ENCODE measurements at regions not wholly inside any gene's neighbourhood (a gene's known extent, or its start where the extent isn't known, plus 50 kb on each side); places are given as distances from the start of the nearest gene placed in this dataset.

DNA sequence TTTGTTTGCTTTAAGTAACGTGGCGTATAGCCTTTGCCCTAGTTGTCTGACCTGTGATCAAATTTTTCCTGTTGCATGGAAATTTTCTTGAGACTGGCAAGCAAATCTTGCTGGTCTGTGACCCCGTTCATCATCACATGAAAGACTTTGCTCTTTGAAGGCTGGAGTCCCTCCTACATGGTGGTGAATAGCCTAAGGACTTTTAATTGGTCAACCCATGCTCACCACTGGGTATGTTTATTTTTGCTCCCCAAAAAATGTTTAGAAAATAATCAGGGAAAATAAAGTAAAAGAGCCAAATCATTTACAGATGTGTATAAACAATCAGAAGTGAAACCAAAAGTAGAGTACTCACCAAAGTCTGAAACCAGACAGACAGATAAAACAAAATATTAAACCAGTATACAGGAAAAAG is 1075.3 kb upstream of the ALCAM start:
- no peak overlapping the region for H3K27ac Mint-ChIP-seq (ENCODE audit: unreplicated experiment)
- TF ChIP-seq, protein P1, sequence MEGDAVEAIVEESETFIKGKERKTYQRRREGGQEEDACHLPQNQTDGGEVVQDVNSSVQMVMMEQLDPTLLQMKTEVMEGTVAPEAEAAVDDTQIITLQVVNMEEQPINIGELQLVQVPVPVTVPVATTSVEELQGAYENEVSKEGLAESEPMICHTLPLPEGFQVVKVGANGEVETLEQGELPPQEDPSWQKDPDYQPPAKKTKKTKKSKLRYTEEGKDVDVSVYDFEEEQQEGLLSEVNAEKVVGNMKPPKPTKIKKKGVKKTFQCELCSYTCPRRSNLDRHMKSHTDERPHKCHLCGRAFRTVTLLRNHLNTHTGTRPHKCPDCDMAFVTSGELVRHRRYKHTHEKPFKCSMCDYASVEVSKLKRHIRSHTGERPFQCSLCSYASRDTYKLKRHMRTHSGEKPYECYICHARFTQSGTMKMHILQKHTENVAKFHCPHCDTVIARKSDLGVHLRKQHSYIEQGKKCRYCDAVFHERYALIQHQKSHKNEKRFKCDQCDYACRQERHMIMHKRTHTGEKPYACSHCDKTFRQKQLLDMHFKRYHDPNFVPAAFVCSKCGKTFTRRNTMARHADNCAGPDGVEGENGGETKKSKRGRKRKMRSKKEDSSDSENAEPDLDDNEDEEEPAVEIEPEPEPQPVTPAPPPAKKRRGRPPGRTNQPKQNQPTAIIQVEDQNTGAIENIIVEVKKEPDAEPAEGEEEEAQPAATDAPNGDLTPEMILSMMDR (IDR thresholded peaks at IDR 0.05; ENCODE audit: partially characterized antibody, unreplicated experiment): no peak
- no peak for DNase-seq
- H3K4me1 Mint-ChIP-seq (ENCODE audit: low read depth, unreplicated experiment): no peaks in the 10 kb centered on the region
- peaks cover 4% of the 10 kb centered on the region for H3K36me3 Mint-ChIP-seq (ENCODE audit: unreplicated experiment)
- H3K9me3 Mint-ChIP-seq (ENCODE audit: unreplicated experiment): no peaks in the 10 kb centered on the region
- no peaks in the 10 kb centered on the region for H3K27me3 Mint-ChIP-seq (ENCODE audit: unreplicated experiment)
- H3K4me3 Mint-ChIP-seq (ENCODE audit: unreplicated experiment): no peak overlapping the region

- H3K27me3 Mint-ChIP-seq (ENCODE audit: unreplicated experiment): no peaks in the 10 kb centered on the region
- TF ChIP-seq, protein P1 (IDR thresholded peaks at IDR 0.05; ENCODE audit: partially characterized antibody, unreplicated experiment): no peak
- H3K36me3 Mint-ChIP-seq (ENCODE audit: unreplicated experiment): peaks cover under 1% of the 10 kb centered on the region
- H3K27ac Mint-ChIP-seq (ENCODE audit: unreplicated experiment): no peak overlapping the region
- H3K9me3 Mint-ChIP-seq (ENCODE audit: unreplicated experiment): no peaks in the 10 kb centered on the region
- DNase-seq: no peak
- no peaks in the 10 kb centered on the region for H3K4me1 Mint-ChIP-seq (ENCODE audit: low read depth, unreplicated experiment)
- no peak overlapping the region for H3K4me3 Mint-ChIP-seq (ENCODE audit: unreplicated experiment)
Observed at GRCh38 chr3:104291878-104292277, 1074.8 kb upstream of the ALCAM start.

DNA sequence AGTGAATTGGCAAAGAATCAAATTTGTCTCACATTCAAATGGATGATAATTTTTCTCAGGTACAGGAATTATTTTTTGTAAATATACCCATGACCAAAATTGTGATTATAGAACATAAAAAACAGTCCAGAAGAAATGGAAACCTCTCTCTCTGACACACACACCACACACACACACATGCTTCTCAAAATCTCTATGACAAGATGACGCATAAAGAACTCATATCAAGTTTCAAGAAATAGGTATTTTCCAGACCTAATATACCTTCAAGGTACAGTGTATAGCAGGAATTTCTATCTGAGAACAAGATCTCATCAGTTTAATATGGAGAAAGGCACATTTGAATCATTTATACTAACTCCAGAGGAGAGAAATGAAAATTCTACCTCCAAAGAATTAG is 1069.1 kb upstream of the ALCAM start:
- no peaks in the 10 kb centered on the region for H3K4me1 Mint-ChIP-seq (ENCODE audit: low read depth, unreplicated experiment)
- no peak overlapping the region for H3K4me3 Mint-ChIP-seq (ENCODE audit: unreplicated experiment)
- H3K9me3 Mint-ChIP-seq (ENCODE audit: unreplicated experiment): no peaks in the 10 kb centered on the region
- H3K27ac Mint-ChIP-seq (ENCODE audit: unreplicated experiment): no peak overlapping the region
- no peaks in the 10 kb centered on the region for H3K36me3 Mint-ChIP-seq (ENCODE audit: unreplicated experiment)
- no peaks in the 10 kb centered on the region for H3K27me3 Mint-ChIP-seq (ENCODE audit: unreplicated experiment)
- TF ChIP-seq, protein P1 (IDR thresholded peaks at IDR 0.05; ENCODE audit: partially characterized antibody, unreplicated experiment): no peak
- no peak for DNase-seq

- DNase-seq: no peak
- Mint-ChIP-seq H3K27ac (ENCODE audit: unreplicated experiment) (no peak overlapping the region), H3K4me3 (ENCODE audit: unreplicated experiment) (no peak overlapping the region), H3K27me3 (ENCODE audit: unreplicated experiment) (no peaks in the 10 kb centered on the region), H3K4me1 (ENCODE audit: low read depth, unreplicated experiment) (no peaks in the 10 kb centered on the region), H3K9me3 (ENCODE audit: unreplicated experiment) (no peaks in the 10 kb centered on the region), H3K36me3 (ENCODE audit: unreplicated experiment) (no peaks in the 10 kb centered on the region)
- TF ChIP-seq, protein P1 (IDR thresholded peaks at IDR 0.05; ENCODE audit: partially characterized antibody, unreplicated experiment): no peak
Observed at GRCh38 chr3:104298662-104299061, 1068.0 kb upstream of the ALCAM start.

GRCh38 chr3:104316118-104316517 is 1050.6 kb upstream of the ALCAM start:
- Mint-ChIP-seq H3K27ac (ENCODE audit: unreplicated experiment) (no peak overlapping the region), H3K27me3 (ENCODE audit: unreplicated experiment) (peaks cover 4% of the 10 kb centered on the region), H3K36me3 (ENCODE audit: unreplicated experiment) (no peaks in the 10 kb centered on the region), H3K9me3 (ENCODE audit: unreplicated experiment) (peaks cover 8% of the 10 kb centered on the region), H3K4me1 (ENCODE audit: low read depth, unreplicated experiment) (peaks cover 6% of the 10 kb centered on the region), H3K4me3 (ENCODE audit: unreplicated experiment) (no peak overlapping the region)
- no peak for DNase-seq
- TF ChIP-seq, protein P1 (IDR thresholded peaks at IDR 0.05; ENCODE audit: partially characterized antibody, unreplicated experiment): no peak
